Fibroblast of skin of left quadriceps (primary cell): ENCODE measurements at regions not wholly inside any gene's neighbourhood (a gene's known extent, or its start where the extent isn't known, plus 50 kb on each side); places are given as distances from the start of the nearest gene placed in this dataset.
A peak's percentile ranks its signal among the peaks of the same experiment; 100 is the strongest.

Experiments used
- DNase-seq, 2 experiments: peaks; one replicate each; pipeline ENCODE4 v3.0.0-alpha.2; 2013; ENCODE audit warnings: low read depth in 2 of 2

DNA sequence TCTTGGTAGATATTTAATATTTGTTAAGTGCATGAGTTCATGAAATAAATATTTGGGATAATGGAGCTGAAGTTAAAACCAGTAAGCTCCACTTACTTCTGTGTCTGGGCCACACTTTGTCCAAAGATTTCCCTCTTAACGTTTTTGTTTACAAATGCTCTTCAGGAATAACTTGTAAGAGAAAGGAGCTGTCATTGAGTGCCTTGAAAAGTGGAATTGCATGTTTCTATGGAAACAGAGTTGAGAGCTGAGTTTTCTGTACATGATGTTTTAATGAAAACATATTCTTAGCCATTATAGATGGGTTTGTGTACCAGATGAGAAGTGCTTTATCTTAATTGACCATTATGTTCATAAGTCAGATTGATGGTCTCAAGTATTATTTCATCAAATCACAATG, 1045.4 kb upstream of the EEF2KMT start:
- DNase-seq: no peak

DNA sequence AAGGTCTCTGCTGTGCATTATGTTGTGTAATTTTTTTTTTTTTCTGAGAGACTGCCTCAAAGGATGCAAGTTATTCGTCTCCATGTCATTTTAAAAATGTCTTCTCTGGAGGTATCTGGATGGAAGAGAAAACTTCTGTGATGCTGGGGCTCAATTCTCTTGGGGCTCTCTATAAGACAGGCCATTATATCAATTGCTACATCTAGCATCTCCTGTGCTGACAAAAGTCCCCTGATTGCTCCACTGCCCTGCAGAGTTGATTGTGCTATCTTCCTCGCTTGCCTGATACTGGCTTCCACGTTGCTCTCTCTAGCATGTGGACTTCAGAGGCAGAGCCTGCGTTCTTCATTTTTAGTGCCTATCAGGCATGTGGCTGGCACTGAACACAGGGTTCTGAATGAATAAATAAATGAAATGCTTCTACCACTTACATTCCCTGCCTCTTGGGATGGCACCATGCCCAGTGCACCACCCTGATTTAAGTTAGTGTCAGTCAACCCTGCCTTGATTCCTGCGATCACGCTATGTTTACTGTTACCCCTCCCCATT, 1035.5 kb upstream of the EEF2KMT start:
- no peak for DNase-seq

DNA sequence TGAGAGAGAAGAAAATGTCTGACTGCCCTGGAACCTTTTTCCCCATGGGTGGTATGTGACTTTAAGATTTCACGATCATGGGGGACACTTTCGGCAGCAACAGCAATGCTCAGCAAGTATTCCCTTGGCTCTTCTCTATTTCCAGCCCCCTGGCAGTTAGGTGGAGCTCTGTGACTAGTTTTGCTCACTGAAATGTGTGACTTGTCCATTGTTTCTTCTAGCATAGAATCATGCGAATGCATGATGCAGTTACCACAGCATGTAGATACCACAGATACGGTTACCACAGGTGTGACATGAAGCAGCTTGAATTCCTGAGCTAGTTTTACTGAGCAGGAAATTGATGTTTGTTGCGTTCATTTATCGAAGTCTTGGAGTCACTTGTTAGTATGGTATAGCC, 1034.5 kb upstream of the EEF2KMT start:
- no peak for DNase-seq

DNA sequence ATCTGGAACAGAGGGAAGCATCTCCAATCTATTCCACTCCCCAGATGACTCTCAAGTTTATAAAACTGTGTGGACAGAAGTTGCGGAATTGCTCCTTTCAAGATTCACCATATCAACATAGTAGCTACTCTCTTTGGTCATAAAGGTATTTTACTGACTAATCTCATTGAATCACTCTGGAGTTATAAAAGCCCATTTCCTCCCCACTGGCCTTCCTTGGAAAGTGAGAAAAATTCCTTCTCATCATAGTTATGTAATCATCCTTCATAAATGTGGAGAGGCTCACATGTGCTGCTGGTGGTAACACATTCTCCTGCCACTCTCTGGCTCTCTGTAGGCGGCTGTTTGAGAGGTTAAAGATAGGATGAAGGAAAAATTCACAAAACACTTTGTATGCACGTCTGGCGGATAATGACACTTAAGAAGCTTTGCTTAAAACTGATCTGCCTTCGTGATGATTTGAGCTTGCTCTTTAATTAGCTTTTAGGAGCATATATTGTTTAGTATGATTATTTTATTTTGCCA, 1034.0 kb upstream of the EEF2KMT start:
- DNase-seq: no peak

DNA sequence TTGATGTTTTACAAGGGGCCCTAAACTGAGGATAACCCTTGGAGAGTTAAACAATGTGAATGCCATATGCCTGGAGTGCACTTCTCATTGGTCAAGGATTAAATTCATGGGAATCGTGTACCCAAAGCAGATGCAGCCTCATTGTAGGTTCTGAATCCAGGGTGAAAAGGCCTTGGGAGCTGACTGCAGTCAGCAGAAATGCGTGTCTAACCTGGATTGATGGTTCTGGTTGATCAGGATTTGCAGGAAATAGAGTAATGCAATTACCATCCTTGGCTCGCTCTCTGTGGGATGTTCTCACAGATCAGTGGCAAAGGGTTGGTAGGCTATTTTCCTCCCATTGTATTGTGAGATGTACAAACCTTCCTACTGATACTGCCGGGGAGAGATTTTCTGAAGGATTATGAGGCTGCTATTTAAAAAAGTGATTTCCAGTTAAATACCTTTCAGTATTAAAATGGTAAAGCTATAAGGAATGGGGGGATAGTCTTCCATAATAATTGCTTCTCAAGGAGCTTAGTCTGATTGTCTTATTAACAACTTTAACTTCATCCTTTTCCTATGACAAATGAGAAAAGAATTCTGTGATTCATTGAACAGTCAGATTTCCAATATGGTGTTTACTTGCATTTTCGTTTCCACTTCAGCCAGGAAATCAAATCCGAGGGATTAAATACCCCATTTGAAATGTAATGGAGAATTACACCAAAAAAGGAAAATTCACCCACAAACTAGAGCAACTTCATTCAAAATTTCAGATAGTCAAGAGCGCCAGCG, 1028.1 kb upstream of the EEF2KMT start:
- peak; percentile 5 to 12 for DNase-seq

DNA sequence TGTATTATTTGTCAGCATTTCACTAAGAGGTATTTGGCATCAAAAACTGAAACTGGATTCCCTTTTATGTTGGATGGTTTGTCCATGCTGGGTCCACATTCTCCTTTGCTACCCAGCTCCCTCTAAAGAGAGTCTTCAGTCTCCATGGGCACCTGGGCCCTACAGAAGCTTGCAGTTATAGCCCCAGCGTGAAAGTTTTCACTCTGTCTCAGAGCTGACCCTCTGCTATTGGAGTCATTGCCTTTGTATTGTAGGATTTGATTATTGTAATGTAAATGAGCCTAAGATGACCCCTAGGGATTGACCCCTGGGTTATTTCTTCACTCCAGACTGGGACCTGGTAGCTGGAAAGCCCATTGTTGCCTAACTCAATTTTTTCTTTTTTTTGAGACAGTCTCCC, 1026.5 kb upstream of the EEF2KMT start:
- DNase-seq: no peak

DNA sequence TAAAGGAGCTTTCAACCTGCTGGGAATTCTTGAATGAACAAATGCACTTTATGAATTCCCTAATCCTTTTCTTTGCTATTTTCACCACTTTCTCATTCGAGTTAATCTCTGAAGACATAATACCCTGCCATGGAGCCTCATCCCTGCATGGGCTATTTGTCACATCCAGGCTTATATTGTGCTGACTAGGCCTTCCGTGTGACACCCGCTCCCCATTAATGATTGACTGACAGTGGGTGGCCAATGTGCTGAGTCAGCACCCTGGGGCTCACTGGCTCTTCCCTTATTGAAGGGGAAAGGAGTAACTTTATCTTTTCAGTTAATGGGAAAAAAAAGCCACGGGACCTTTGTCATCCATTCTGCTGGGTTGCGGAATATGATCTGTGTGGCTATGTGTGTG, 1024.8 kb upstream of the EEF2KMT start:
- DNase-seq: no peak

DNA sequence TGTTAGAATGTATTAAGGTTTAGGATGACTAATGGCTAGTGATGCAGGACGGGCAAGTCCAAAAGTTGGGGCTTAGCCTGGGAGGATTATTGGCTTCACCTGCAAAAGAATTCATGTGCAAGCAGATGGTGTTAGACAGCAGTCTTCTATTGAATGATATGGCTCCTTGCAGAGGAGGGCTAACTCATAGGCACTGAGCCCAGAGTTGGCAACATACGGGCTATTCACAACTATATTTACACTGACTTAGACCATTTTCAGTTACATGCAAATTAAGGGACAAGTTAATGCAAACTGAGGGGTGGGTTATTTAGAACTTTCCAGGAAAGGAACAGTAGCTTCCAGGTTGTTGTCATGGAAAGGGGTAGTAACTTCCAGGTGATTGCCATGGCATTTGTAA, 1017.1 kb upstream of the EEF2KMT start:
- no peak for DNase-seq

DNA sequence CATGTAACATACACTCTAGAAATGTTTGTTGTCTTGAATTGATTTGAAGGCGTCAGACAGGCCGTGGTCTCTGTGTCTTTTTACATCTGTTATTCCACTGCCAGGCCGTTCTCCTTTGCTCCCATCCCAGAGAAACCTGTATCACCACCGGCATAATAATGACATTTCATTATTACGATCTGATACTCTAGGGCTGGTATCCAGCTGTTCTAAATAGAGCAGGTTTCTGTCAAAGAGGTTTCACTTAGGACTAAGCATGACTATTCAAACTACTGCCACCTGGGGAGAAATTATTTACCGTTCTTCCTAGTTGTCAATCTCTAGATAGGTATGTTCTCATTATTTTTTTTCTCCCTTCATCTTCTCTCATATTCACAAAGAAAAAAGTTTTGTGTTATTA, 1016.2 kb upstream of the EEF2KMT start:
- DNase-seq: no peak

DNA sequence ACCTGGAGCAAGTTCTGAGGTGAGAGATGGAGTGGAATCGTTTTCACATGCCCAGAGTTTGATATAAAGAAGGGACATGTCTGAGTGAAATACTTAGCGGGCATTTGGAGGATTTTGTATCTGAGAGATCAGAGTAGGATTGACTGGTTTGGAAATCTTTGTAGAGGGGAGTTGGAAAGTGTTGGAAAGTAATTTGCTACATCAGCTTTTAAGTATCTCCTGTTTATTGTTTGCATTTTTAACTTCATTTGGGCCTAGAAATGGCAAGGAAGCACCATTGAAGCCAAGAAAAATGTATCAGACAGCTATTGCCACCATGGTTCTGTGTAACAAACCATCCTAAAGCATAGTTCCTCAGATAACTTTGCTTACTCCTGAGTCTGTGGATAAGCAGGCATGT, 1015.1 kb upstream of the EEF2KMT start:
- DNase-seq: no peak

DNA sequence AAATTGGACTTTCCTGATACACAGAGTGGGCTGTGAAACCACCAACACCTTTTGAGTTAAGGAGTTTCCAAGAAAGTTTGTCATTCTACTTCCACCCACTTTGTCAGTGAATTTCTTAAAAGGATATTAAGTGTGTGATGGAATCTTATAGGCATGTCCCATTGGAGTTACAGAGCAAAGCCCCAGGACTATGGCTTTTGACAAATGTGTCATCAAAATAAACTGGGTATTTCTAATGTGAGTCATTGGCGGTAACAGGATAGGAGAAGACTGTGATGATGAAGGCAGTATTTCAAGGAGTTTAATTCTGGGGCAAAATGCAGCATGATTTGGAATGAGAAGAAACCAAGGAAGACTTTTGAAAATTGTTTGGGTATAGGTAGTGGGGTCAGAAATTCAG, 1013.8 kb upstream of the EEF2KMT start:
- DNase-seq: no peak

DNA sequence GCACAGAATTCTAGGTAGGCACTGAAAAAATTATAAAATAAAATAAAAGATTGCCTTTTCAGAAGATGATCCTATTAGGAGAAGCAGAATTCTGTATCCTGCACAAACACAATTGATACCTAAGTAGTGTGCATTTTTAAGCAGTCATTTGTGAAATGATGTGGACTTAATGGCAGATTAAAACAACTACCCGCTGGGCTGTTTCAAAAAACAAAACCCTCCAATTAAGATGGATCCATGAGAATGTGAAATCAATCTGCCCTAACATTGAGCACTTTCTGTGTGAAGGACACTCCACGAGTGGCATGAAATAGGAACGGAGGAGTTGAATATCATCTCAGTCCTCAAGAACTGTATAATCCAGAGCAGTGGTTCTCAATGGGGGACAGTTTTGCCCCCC, 1012.8 kb upstream of the EEF2KMT start:
- DNase-seq: no peak

DNA sequence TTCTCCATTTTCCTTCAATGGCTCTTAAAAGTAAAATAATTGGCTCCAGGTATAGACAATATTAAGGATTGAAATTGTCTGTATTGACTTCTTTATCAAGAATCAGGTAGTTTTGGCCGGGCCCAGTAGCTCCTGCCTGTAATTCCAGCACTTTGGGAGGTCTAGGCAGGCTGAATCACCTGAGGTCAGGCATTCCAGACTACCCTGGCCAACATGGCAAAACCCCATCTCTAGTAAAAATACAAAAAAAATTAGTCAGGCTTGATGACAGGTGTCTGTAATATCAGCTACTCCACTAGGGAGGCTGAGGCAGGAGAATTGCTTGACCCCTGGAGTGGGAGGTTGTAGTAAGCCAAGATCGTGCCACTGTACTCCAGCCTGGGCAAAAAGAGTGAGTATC, 1008.5 kb upstream of the EEF2KMT start:
- DNase-seq: no peak

DNA sequence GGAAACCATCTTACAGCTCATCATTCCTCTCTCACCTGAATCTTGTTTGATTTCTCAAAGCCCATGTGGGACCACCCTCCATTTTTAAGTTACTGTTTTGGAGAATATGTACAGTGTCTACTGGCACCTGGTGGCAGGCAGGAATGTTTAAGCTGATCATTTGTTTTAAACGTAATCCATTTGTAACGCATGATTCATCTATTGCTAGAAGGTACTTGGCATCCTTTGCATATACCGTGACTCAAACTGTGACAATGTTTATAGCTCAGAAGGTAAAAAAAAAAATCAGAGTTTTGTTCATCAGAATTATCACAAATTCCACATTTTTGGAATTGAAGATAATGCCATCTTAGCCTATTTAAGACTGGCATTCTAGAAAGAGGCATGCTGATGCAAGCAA, 1007.5 kb upstream of the EEF2KMT start:
- no peak for DNase-seq

DNA sequence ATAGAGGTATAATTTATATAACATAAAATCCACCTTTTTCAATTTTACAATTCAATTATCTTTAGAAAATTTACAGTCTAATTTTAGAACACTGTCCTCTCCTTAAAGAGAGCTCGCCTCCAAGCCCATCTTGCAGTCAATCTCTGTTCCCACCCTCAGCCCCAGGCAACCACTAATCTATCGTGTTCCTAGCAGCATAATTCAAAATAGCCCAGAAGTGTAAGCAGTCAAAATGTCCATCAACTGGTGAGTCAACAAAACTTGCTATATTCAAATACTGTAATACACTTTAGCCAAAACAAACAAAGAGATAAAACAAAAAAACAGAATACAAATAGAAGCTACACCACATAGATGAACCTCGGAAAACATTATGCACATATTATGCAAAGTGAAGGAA, 1006.8 kb upstream of the EEF2KMT start:
- no peak for DNase-seq

DNA sequence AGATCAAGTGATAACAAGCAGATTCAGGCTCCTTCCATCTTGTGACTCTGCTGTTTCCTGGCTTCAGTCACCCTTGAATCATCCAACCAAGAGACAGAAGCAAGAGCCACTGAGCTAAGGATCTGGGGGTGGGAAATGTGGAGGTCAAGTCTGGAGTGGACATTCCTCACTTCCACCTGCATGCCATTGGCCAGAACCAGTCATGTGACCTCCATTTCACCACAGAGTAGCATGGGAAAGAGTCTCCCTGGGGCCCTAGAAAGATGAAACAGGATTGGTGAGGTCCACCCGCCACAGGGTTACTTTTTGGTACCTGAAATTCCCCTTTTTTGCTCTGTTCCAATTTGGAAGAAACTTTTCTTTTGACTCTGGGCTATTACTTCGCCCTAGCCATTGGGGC, 1006.0 kb upstream of the EEF2KMT start:
- DNase-seq: no peak

DNA sequence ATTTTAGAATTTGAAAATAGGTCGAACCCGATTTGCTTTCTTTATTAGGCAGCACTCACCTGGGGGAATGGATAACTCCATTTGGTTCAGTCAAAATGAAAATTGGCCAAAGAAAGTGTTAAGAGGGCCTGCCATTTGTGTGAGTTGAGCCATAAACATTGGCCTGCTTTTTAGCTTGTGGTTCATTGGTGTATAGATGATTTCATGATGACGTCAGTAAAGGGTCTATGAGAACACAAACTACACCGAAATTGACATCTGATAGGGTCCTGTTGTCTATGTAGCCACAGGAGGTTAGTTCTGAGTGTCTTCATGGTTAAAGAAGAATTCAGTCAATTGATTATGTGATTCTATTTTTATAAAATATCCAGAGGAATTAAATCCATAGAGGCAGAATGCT, 1001.5 kb upstream of the EEF2KMT start:
- DNase-seq: no peak

DNA sequence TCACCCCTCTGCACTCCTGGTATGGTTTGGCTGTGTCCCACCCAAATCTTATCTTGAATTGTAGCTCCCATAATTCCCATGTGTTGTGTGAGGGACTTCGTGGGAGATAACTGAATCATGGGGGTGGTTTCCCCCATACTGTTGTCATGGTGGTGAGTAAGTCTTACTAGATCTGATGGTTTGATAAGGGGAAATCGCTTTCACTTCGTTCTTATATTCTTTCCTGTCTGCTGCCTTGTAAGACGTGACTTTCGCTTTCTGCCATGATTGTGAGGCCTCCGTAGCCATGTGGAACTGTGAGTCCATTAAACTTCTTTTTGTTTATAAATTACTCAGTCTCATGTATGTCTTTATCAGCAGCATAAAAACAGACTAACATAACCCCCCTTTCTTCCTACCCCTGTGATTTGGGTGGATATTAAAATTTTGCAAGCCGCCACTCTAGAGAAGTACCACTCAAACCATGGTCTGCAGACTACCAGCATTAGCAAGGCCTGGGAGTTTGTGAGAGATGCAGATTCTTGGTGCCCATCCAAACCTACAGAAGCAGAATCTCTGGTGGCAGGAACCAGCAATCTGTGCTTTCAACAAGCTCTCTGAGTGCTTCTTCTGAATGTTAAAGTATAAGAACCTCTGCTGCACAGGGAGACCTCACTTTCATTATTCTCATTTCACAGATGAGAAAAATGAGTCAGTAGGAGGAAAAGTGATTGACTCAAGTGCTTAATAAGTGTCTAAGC, 999.5 kb upstream of the EEF2KMT start:
- DNase-seq: no peak

DNA sequence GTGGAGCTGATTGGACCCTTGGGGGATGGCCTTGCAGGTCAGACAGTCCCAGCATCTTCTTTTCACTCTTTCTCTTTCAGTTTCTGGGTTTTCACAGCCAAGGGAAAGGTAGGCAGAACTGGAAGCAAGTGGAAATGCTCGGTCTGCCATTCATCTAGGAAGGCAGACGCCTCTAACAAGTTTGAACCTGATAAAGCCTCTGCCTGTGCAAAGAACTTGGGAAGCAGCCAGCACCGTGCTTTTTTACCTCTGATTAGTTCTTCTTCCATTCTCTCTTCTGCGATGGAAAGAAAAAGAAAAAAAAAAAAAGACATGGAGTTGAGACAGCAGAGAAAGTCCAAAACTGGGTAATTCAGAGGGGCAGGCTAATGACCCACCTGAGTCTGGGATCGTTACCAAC, 997.8 kb upstream of the EEF2KMT start:
- no peak for DNase-seq

DNA sequence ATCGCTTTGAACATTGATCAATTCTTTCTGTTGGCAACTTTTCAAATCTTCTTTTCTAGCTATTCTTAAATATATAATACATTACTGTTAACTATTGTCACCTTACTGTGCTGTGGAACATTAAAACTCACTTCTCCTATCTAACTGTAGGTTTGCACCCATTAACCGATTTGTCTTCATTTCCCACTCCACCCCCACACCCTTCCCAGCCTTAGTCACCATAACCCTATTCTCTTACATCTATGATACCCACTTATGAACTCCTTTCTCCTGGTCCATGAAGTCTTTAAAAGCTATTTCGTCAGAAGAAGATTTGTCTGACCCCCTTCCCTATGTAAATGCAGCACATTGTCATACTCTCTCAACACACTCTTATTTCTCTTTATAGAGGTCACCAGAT, 993.4 kb upstream of the EEF2KMT start:
- no peak for DNase-seq

DNA sequence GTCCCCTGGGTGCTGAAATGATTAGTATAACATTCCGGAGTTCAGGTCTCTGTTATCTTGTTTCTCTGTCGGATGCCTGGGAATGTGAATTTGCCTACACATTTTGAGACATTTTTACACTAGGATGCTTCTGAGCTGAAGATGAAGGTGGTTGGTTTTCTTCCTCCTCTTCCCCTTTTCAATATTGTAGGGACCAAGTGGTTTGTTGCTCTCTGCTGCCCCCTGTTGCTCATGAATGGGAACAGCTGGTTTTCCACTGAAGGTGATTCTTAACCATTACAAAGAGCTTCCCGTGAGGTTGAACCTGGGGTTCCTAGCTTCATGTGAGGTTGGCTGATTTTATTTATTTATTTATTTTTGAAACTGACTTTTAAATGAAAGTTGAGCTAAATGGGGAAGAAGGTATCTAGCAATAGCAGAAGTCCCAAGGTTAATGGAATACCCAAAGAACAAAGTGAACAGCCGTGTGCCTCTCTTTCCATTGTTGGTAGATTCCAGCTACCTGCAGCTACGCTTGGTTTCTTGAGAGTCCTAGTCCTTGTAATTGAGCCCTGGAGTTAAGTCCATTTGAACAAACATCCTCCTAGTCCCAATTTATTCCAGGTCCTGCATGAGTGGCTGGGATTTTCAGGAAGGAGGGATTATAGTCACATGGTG, 983.9 kb upstream of the EEF2KMT start:
- no peak for DNase-seq

DNA sequence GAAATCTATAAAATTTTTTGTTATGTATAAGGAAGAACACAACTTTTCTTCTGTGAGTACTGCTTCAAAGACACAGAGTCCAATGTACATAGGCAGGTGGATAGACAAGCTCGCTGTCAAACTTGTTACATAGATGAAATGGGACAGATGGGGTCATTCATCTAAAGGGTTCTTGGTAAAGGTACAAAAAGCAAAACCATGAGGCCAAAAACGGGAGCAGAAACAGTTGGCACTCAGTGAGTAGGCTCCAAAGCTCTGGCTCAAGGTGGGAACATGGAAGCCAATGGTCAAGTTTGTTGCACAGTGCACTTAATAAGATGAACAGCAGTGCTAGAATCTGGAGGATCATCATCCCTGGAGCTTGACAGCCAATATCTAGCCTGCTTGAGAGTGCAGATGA, 979.0 kb upstream of the EEF2KMT start:
- DNase-seq: no peak

DNA sequence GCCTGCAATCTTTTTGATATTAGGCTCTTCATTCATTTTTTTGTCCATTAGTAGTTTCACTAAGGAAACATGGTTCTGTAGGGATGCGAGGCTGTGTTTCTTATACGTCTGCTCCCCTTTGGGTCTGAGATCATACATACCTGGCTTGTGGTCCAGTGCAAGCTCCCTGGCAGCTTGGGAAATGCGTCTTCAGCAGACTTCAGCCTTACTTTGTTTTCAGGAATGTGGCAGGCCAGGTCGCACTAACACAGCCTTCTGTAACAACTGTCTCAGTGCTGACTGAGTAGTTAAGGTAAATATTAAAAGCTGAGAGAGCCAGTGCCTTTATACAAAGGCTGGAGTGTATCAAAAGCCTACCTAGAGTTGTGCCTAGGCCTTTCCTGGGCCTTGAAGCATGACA, 970.5 kb upstream of the EEF2KMT start:
- no peak for DNase-seq
